Tibial nerve (tissue), 3 donors: ENCODE measurements at regions not wholly inside any gene's neighbourhood (a gene's known extent, or its start where the extent isn't known, plus 50 kb on each side); places are given as distances from the start of the nearest gene placed in this dataset.

Experiments used
- CTCF ChIP-seq, 5 experiments: fragments of 200-600 bp in 3 of 5; fragments of 450-650 bp in 2 of 5; sonication (generic) in 3 of 5; IDR thresholded peaks; one replicate each; pipeline ENCODE4 v1.5.1; 2016 to 2019; ENCODE audit warnings: antibody characterized with exemption in 5 of 5, mild to moderate bottlenecking in 3 of 5, moderate library complexity in 2 of 5
- POLR2A ChIP-seq, 2 donors: fragments of 450-650 bp; IDR thresholded peaks; one replicate each; pipeline ENCODE4 v1.6.1; 2017; ENCODE audit warnings: antibody characterized with exemption in 2 of 2, mild to moderate bottlenecking in 2 of 2, moderate library complexity in 2 of 2

DNA sequence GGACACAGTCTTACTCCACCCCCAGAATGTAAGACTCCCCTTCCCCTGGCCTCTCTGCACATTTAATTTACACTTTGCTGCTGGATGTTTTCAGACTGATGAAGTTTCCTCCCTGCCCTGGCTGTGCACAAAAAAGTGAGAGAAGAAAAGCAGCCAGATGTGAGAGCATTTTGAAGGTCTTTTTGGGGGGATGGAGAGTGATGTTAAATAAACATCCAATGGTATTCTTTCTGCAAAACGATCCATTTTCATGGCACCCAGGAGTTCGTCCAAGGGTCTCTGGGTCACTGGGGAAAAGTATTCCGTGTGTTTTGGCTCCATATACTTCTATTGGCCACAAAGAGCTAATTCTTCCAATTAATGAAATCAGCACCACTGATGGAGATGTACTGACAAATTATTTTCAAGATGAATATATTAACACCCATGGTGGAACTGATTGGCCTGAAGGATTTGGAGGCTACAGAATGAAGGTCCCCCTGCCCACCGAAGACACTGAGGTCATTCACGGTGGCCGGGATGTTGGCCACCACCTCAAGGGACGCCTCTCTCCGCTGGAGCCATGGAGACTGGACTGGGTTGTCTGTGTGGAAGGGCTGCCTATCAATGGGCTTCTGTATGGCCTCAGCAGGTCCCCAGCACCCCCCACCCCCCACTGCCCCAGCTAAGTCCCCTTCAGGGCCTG is 107.6 kb upstream of the PKDCC start:
- no peak for TF ChIP-seq CTCF (IDR thresholded peaks at IDR 0.05)
- no peak for TF ChIP-seq POLR2A (IDR thresholded peaks at IDR 0.05)
